A549 (cell line): ENCODE measurements at regions not wholly inside any gene's neighbourhood (a gene's known extent, or its start where the extent isn't known, plus 50 kb on each side); places are given as distances from the start of the nearest gene placed in this dataset.

Source experiments
- ATAC-seq, 2 experiments: fragments of 200-7000 bp in 1 of 2; fragments of >200 bp in 1 of 2; cut with Nextera tagmentation in 1 of 2; cut with Tn5 transposase in 1 of 2; 3 replicates each; pipeline versions ENCODE4 v1.8.0 to v1.9.1; 2018 to 2020; ENCODE audit warnings: mild to moderate bottlenecking in 1 of 2, moderate library complexity in 1 of 2
- CTCF ChIA-PET: fragments of 300-600 bp; sonication (Branson Sonifier 250); formaldehyde crosslinking; extraction: SDS; loops from one replicate; lab custom pipeline; 2021; ENCODE audit warnings: antibody characterized with exemption, inconsistent platforms; lab: Yijun Ruan, JAX
- POLR2A ChIA-PET: fragments of 350-600 bp; formaldehyde crosslinking; extraction: SDS; loops from one replicate; lab custom pipeline; 2021; ENCODE audit warnings: antibody characterized with exemption, inconsistent platforms; lab: Yijun Ruan, JAX
- DNase-seq, 2 experiments: peaks; one replicate each; pipeline versions ENCODE4 v3.0.0 to v3.0.0-alpha.2; 2011 to 2016; ENCODE audit warnings: low read depth in 1 of 2, low spot score in 1 of 2
- FAIRE-seq: peaks from 2 replicates; lab custom pipeline; 2011; peaks lifted over from hg19 to GRCh38; lab: Jason Lieb, UNC
- H3K27ac ChIP-seq, 2 experiments: fragments of >200 bp; sonication (Bioruptor Twin); formaldehyde crosslinking; 3 replicates each; pipeline ENCODE4 v1.5.1; 2016 to 2017
- H3K4me1 ChIP-seq: fragments of >200 bp; sonication (Bioruptor Twin); formaldehyde crosslinking; 3 replicates; pipeline ENCODE4 v1.6.1; 2016
- H3K4me2 ChIP-seq: fragments of >200 bp; sonication (Bioruptor Twin); formaldehyde crosslinking; 3 replicates; pipeline ENCODE4 v1.6.1; 2016
- H3K4me3 ChIP-seq: fragments of >200 bp; sonication (Bioruptor Twin); formaldehyde crosslinking; 3 replicates; pipeline ENCODE4 v1.5.1; 2016
- H3K9me3 ChIP-seq: fragments of >200 bp; sonication (Bioruptor Twin); formaldehyde crosslinking; 3 replicates; pipeline ENCODE4 v1.6.1; 2016
- CBX2 ChIP-seq: fragments of 200-600 bp; sonication (generic); IDR thresholded peaks from 2 replicates; pipeline ENCODE4 v1.6.1; 2016; ENCODE audit warnings: low read depth, mild to moderate bottlenecking, borderline replicate concordance
- CHD2 ChIP-seq: fragments of 150-350 bp; IDR thresholded peaks from 2 replicates; pipeline ENCODE4 v1.6.1; 2014; ENCODE audit warnings: low read length; ENCODE audit not compliant: partially characterized antibody
- EHF ChIP-seq: fragments of 250-450 bp; sonication (Bioruptor Pico); IDR thresholded peaks from 2 replicates; pipeline ENCODE4 v1.5.0; 2020; ENCODE audit warnings: mild to moderate bottlenecking
- EHMT2 ChIP-seq: fragments of 200-600 bp; sonication (generic); IDR thresholded peaks from 2 replicates; pipeline ENCODE4 v1.6.1; 2016; ENCODE audit warnings: antibody characterized with exemption, low read depth, mild to moderate bottlenecking, moderate library complexity
- ELK1 ChIP-seq: fragments of 150-350 bp; IDR thresholded peaks from 2 replicates; pipeline ENCODE4 v1.6.1; 2014; ENCODE audit warnings: low read depth, mild to moderate bottlenecking, low read length
- ESRRA ChIP-seq: fragments of 150-350 bp; IDR thresholded peaks from 2 replicates; pipeline ENCODE4 v1.6.1; 2014; ENCODE audit warnings: mild to moderate bottlenecking, low read length, borderline replicate concordance
- FOXS1 ChIP-seq: fragments of 250-450 bp; sonication (Bioruptor Pico); IDR thresholded peaks from 2 replicates; pipeline ENCODE4 v1.5.0; 2020; ENCODE audit warnings: mild to moderate bottlenecking, moderate library complexity
- GATA3 ChIP-seq: IDR thresholded peaks from 2 replicates; pipeline ENCODE4 v1.6.1; 2012; ENCODE audit warnings: borderline replicate concordance
- HEYL ChIP-seq: fragments of 250-450 bp; sonication (Bioruptor Pico); IDR thresholded peaks from 2 replicates; pipeline ENCODE4 v1.8.0; 2021; ENCODE audit warnings: mild to moderate bottlenecking, moderate library complexity
- HOXA7 ChIP-seq: fragments of 250-450 bp; sonication (Bioruptor Pico); IDR thresholded peaks from 2 replicates; pipeline ENCODE4 v1.5.0; 2020; ENCODE audit warnings: mild to moderate bottlenecking, moderate library complexity
- HOXB13 ChIP-seq: fragments of 250-450 bp; sonication (Bioruptor Pico); IDR thresholded peaks from 2 replicates; pipeline ENCODE4 v1.5.0; 2020; ENCODE audit warnings: low read depth, mild to moderate bottlenecking, moderate library complexity
- HOXB5 ChIP-seq: fragments of 250-450 bp; sonication (Bioruptor Pico); IDR thresholded peaks from 2 replicates; pipeline ENCODE4 v1.5.0; 2020; ENCODE audit warnings: mild to moderate bottlenecking, moderate library complexity
- MAZ ChIP-seq: fragments of 150-350 bp; IDR thresholded peaks from 2 replicates; pipeline ENCODE4 v1.6.1; 2014; ENCODE audit warnings: antibody characterized with exemption, low read depth, low read length, borderline replicate concordance
- MYC ChIP-seq: IDR thresholded peaks from 2 replicates; pipeline ENCODE4 v1.6.1; 2012; ENCODE audit warnings: mild to moderate bottlenecking, inconsistent platforms, low read length, improper control_type of control experiment, borderline replicate concordance
- NR3C1 ChIP-seq: fragments of >200 bp; sonication (Bioruptor Twin); formaldehyde crosslinking; IDR thresholded peaks from 3 replicates; pipeline ENCODE4 v1.6.1; 2017
- PHF8 ChIP-seq: fragments of 200-600 bp; sonication (generic); IDR thresholded peaks from 2 replicates; pipeline ENCODE4 v1.6.1; 2016; ENCODE audit warnings: low read depth, mild to moderate bottlenecking, antibody characterized with exemption, moderate library complexity, borderline replicate concordance
- RARB ChIP-seq: fragments of 250-450 bp; sonication (Bioruptor Pico); IDR thresholded peaks from 2 replicates; pipeline ENCODE4 v1.8.0; 2021; ENCODE audit warnings: mild to moderate bottlenecking, moderate library complexity
- REST ChIP-seq: fragments of 200-600 bp; sonication (generic); IDR thresholded peaks from 2 replicates; pipeline ENCODE4 v1.6.1; 2016; ENCODE audit warnings: antibody characterized with exemption, mild to moderate bottlenecking, moderate library complexity
- RNF2 ChIP-seq: fragments of 200-600 bp; sonication (generic); IDR thresholded peaks from 2 replicates; pipeline ENCODE4 v1.6.1; 2016; ENCODE audit warnings: low read depth, mild to moderate bottlenecking, antibody characterized with exemption, moderate library complexity, borderline replicate concordance
- SREBF2 ChIP-seq: fragments of 450-650 bp; IDR thresholded peaks from 2 replicates; pipeline ENCODE4 v1.6.1; 2014; ENCODE audit warnings: mild to moderate bottlenecking, moderate library complexity
- TFCP2L1 ChIP-seq: fragments of 250-450 bp; sonication (Bioruptor Pico); IDR thresholded peaks from 2 replicates; pipeline ENCODE4 v1.5.0; 2021; ENCODE audit warnings: mild to moderate bottlenecking
- USF2 ChIP-seq: fragments of 450-650 bp; IDR thresholded peaks from 2 replicates; pipeline ENCODE4 v1.6.1; 2014; ENCODE audit warnings: antibody characterized with exemption
- ZC3H11A ChIP-seq: fragments of 450-650 bp; IDR thresholded peaks from 2 replicates; pipeline ENCODE4 v1.6.1; 2014; ENCODE audit warnings: antibody characterized with exemption, mild to moderate bottlenecking
- WGBS: methylation state at CpG from one replicate; pipeline ENCODE4 v1.1.6; 2017; ENCODE audit errors: missing lambda C conversion rate; 5-methylcytosine and 5-hydroxymethylcytosine counted together

- Histone ChIP-seq H3K4me3 (no peak overlapping the region), H3K27ac (no peak overlapping the region), H3K4me1 (no peaks in the 10 kb centered on the region), H3K9me3 (no peaks in the 10 kb centered on the region; the same call in 2 of the 3 replicates), H3K4me2 (no peak overlapping the region)
- WGBS, result 70% methylated on average over 6 of the region's 6 CpGs
- ChIA-PET POLR2A (no interaction called here), CTCF (no interaction called here)
- no peak for ATAC-seq
- no peak for FAIRE-seq
- no peak for DNase-seq
- no peak for TF ChIP-seq TFCP2L1
- TF ChIP-seq HOXB5 (CRISPR knock-in tag), result no peak
- no peak for TF ChIP-seq EHF (CRISPR knock-in tag)
- TF ChIP-seq HEYL (CRISPR knock-in tag), result no peak
- TF ChIP-seq NR3C1, result no peak
- no peak for TF ChIP-seq RARB (CRISPR knock-in tag)
- no peak for TF ChIP-seq HOXB13
- TF ChIP-seq ELK1, result no peak
These were observed 124.8 kb upstream of the PTCH1 start for GRCh38 chr9:95641586-95641985.

DNA sequence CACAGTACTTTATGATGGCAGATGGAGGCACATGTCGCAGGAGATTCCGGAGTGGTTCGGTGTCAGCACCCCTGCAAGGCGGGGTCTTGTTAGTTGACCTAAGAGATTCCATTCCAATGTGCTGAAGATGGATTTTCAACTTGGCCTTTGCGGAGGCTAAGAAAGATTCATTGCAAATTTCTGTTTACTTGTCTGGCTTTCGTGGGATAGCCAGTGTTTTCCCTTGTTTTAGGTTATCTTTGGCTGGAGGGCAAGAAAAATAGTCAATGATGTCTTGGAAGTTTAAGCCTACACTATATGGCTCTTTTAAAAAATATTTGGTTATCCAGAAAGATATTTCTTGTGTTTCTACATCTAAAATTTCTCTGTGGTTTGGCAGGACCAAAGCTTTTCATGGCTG is 123.6 kb upstream of the PTCH1 start:
- Histone ChIP-seq H3K4me3 (no peak overlapping the region), H3K4me2 (no peak overlapping the region), H3K27ac (no peak overlapping the region), H3K9me3 (no peaks in the 10 kb centered on the region; the same call in 2 of the 3 replicates), H3K4me1 (no peaks in the 10 kb centered on the region)
- CTCF ChIA-PET, result no interaction called here
- TF ChIP-seq MYC (no peak), CHD2 (no peak), USF2 (no peak)
- FAIRE-seq (no peak), DNase-seq (no peak), ATAC-seq (no peak)
- POLR2A ChIA-PET, result no interaction called here
- WGBS, result 71% methylated on average over 6 of the region's 6 CpGs

GRCh38 chr9:95635986-95636671 is 119.4 kb upstream of the PTCH1 start:
- no peak for FAIRE-seq
- H3K4me1 ChIP-seq, result no peaks in the 10 kb centered on the region
- ChIA-PET CTCF (no interaction called here), POLR2A (no interaction called here)
- WGBS, result 28% methylated on average over 3 of the region's 4 CpGs
- no peak overlapping the region for H3K27ac ChIP-seq
- no peak overlapping the region for H3K4me3 ChIP-seq
- DNase-seq, result no peak
- no peak for ATAC-seq
- no peaks in the 10 kb centered on the region; the same call in 2 of the 3 replicates for H3K9me3 ChIP-seq
- no peak overlapping the region for H3K4me2 ChIP-seq
- TF ChIP-seq RNF2, result no peak
- no peak for TF ChIP-seq SREBF2
- TF ChIP-seq PHF8, result no peak
- no peak for TF ChIP-seq HOXA7 (CRISPR knock-in tag)
- no peak for TF ChIP-seq ZC3H11A
- no peak for TF ChIP-seq FOXS1 (CRISPR knock-in tag)
- no peak for TF ChIP-seq EHMT2
- no peak for TF ChIP-seq GATA3
- TF ChIP-seq ESRRA, result no peak
- TF ChIP-seq MAZ, result no peak
- TF ChIP-seq EHF (CRISPR knock-in tag), result no peak
- TF ChIP-seq REST, result no peak
- no peak for TF ChIP-seq CBX2
